NCI-H524 treated with DMSO at 0.1 percent for 48 hours (cell line): ENCODE measurements at regions not wholly inside any gene's neighbourhood (a gene's known extent, or its start where the extent isn't known, plus 50 kb on each side); places are given as distances from the start of the nearest gene placed in this dataset.
"Not testable (repeated sequence)": the region's sequence is repeated elsewhere in the genome, so short reads cannot be mapped to it uniquely, and the experiment has no call there.

Experiments
- DNase-seq: peaks from one replicate; lab custom pipeline; 2025; lab: John Stamatoyannopoulos, UW

DNA sequence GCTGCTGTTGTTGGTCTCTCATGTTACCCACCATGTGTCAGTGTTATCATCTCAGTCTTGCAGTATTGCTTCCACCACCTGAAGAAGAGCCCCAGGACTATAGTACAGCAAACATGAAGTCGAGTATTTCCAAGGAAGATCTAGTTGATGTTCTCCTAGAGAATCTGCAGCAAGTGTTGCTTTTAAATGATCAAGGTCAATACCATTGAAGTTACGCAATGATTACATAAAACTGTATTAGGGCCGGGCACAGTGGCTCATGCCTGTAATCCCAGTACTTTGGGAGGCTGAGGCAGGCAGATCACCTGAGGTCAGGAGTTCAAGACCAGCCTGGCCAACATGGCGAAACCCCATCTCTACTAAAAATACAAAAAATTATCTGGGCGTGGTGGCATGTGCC, 173.9 kb downstream of the TJP1 start:
- DNase-seq: not testable (repeated sequence)

DNA sequence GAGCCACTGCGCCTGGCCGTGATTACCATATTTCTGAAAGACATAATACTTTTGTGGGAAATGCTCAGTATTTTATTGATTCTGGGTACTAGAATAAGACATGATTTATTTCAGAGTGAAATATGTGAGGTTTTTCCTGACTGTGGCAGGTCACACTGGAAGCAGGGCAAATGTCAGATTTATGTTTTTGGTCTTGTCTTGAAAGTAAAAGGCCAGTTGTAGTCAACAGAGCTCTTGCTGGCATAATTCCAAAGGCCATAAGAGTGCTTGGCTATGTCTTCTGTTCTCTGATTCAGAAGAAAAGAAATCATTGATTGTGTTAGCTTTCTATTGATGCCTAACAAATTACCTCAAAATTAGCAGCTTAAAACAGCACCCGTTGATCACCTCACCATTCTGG, 176.4 kb downstream of the TJP1 start:
- DNase-seq: no peak

GRCh38 chr15:29644361-29644760, 177.9 kb downstream of the TJP1 start:
- not testable (repeated sequence) for DNase-seq

DNA sequence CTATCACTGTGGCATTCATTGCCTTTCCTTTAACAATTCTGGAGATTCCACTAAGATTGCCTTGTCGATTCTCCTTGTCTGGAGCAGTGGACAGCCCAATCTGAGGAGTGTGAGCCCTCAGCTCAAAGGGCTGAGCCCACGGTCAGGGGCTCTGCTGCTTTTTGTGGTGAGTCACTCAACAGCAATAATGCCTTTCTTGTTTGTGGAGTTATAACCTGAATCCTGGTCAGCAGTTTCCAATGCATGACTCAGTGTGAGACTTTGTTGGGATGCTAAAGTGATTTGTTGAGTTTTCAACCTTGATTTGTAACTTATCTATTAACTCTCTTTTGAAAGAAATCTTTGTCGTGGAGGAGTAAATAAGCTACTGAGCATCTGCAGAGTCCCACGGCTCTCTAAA, 183.5 kb downstream of the TJP1 start:
- no peak for DNase-seq

DNA sequence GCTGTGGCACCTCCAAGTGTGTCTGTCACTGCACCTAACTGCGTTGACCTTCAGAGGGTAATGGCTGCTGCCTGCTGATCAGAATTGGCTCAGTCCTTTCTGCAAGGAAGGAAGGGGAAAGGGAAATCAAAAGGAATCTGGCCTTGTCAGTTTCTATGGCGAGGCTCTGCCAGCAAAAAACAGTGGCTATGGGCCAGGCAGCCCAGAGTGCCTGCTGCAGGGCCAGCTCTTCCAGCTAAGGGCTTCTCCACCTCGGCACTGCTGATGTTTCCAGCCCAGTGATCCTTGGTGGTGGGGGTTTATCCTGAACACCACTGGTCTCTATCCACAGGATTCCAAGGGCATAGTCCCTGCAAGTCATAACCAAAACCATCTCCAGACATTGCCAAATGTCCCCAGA, 184.3 kb downstream of the TJP1 start:
- DNase-seq: no peak

- no peak for DNase-seq
Measured at GRCh38 chr15:29637555-29637954, 184.7 kb downstream of the TJP1 start.

DNA sequence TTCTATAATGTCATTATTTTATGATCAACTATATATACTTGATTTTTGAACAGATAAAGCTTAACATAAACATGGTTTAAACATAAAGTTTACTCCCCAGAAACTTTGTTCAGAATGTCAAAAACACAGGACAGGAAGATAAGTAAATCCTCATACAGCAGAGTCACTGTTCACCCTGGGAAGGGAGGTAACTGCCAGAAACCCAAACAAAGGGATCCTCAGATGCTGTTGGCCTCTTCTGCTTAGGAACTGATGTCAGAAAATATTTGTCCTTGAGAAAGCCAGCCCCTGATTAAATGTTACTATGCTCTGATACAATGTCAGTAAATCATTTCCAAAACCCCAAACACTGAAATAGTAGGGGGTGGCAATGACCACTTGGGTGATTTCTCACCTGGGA, 185.3 kb downstream of the TJP1 start:
- DNase-seq: no peak

DNA sequence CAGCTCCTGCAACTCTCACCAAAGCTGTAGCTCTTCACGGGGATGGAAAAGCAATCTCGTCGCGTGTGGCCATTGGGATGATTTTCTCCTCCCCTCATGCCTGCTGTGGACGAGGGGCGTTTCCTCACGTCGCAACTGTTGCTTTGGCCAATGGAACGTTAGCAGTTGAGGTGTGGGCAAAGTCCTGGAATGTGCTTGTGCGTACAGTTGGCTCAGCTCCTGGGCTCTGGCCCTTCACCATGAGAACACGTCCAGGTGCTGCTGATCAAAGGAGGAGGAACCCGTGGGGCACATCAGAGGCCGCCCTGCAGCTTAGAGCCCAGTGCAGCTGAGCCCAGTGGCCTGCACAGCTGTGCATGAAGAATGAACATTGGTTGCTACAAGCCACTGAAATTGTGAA, 186.1 kb downstream of the TJP1 start:
- no peak for DNase-seq

DNA sequence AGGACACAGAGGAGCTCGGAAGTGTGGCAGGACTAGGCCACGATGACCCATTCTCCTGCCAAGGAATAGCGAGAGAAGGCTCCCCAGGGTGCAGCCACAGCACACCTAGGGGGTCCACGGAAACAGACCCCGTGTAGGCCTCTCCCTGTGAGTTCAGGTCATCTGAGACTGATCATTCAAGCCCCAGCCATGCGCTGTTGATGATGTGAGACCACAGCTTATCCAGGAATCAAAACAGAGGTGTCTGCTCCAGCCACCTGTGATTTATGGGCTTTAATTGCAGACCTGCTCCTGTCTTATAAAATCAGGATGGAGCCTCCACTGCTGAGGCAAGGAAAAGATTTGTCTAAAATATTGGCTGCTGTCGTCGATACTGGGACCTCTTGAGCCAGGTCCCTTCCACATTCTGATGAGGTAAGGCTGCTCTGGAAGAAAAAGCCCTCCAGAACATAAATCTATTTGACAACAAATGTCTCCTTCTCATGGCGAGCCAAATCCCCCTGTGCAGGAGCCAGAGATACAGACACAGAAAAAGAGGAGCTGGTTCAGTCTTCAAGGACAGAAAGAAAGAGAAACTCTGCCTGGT, 186.7 kb downstream of the TJP1 start:
- no peak for DNase-seq

DNA sequence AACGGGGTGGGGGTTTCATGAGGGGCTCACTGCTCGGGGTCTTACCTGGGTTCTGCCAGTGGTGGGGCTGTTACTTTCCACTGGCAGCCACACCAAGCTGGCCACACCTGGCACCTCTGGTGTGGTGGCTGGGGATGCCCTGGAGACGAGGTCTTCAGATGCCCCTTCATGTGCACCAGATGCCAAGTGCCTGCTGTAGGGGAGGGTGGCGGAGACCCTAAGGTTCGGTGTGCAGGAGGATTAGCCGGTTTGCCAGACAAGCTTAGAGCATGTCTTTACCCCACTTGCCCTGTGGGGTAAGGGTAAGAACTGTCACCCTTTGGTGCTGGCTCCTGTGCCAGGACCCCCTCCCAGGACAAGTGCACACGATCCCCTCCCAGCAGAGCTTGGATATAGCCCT, 188.3 kb downstream of the TJP1 start:
- DNase-seq: no peak

GRCh38 chr15:29632671-29633406, 189.4 kb downstream of the TJP1 start:
- DNase-seq: no peak

DNA sequence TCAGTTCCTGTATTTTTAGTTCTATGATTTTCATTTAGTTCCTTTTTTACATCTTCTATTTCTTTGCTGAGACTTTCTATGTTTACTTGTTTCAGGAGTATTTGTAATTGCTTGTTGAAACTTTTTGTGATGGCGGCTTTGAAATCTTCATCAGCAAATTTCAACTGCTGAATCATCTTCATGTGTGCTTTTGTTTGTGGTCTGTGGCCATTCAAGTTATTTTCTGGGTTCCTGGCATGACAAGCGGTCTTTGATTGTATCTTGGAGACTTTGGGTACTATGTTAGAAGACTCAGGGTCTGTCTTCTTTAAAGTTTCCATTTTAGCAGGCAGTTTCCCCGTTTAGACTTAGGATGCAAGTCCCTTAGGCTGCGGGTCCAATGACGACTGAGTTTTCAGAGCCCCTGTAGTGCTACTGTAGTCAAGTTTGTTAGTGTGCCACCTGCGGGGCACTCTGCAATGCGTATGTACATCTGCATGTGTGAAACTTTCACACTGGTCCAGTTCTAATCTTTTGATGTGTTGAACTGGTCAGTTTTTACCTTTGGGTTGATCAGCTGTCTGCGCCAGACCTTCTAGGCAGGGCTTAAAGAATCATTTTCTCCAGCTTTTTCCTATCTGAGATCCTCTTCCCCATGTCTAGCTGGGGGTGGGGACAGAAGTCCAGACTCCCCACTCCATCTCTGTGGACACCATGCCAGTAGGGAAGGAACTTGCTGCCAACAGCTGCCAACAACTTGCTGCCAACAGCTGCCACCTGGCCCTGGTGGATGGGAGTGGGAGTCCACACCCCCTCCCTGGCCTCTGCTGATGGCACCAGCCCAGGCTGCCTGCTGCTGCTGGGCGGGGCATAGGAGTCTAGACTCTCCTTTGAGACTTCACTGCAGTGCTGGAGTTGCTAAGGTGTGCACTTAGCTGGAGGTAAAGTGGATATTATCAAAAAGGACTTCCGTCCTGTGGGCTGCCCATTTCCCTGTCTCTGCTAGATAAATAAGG, 190.9 kb downstream of the TJP1 start:
- peak; percentile 34 for DNase-seq

- no peak for DNase-seq
Measured at GRCh38 chr15:29624271-29624670, 198.0 kb downstream of the TJP1 start.

DNA sequence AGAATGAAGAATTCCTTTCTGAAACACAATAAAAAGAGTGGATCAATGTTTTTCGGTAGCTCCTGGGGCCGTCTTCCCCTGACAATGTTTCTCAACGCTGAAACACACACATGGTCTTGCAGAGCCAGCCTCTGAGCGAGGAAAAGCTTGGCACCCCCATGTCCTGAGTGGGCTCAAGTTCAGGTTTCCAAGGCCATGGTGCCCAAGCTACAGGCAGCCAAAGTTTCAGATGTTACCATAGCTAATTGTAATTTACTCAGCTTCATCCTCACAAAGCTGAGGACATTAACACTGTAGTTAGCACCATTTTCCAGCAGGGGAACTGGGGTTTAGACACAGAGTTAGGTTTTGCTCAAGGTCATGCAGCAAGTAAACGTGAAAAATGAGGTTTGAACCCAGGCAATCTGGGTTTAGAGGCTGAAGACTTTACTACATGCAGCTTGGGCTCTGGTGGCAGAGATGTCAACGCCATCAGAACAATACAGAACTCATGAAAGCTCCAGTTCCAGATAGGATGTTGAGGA, 199.1 kb downstream of the TJP1 start:
- no peak for DNase-seq

DNA sequence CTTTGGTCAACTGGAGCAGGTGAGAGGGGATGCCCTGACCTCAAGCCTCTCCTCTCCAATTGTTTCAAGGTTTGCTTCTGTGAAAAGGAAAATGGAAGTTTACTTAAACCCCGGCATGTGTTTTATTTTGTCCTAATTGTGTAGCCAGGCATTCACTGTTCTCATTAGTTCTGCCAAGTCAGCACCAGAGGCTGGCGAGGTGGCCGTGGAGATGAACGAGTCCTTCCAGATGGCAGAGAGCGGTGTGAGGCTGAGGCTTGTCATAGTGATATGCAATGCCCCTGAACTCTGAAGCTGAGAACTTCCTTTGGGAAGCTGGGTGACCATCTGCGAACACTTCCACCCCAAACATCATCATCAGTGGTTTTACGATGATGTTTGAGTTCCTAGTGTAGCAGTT, 199.6 kb downstream of the TJP1 start:
- no peak for DNase-seq

- no peak for DNase-seq
Measured at GRCh38 chr15:29621616-29622015, 200.7 kb downstream of the TJP1 start.

- no peak for DNase-seq
Measured at GRCh38 chr15:29618586-29618985, 203.7 kb downstream of the TJP1 start.

GRCh38 chr15:29616512-29616911, 205.8 kb downstream of the TJP1 start:
- no peak for DNase-seq

DNA sequence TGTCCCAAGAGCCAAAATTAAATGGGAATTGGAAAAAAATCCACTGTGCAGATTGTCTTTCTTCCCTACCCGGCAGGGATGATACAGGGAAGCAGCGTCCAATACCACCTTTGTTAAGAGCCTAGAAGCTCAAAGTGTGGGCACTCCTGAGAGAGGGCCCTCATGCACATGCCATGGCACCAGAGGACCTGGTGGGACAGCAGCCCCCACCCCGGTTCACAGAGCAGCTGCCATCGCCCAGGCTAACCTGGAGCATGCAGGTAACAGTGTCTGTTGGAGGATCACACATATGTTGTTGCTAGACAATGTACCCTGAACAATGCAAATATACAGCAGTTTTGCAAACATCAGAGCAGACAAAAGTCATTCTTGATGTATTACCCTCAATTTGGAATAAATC, 206.5 kb downstream of the TJP1 start:
- no peak for DNase-seq

- DNase-seq: no peak
Measured at GRCh38 chr15:29613951-29614382, 208.3 kb downstream of the TJP1 start.

DNA sequence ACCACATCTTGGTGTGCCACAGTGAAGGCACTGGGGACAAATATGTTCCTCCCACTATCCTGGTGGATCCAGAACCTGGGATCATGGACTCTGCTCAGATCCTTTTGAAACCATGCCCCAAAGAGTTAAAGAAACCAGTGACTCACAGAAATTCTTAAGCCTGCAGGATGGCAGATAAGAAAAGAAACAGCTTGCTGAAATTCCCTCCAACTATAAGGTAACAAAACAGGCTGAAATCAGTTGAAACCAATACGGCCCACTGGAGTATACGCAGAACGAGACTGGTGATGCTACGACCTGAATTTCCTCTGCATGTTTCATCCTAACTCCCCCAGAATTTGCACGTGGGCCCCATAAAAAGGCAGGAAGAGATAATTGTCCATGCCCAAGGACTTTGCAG, 209.6 kb downstream of the TJP1 start:
- DNase-seq: no peak

GRCh38 chr15:29612096-29612495, 210.2 kb downstream of the TJP1 start:
- no peak for DNase-seq

DNA sequence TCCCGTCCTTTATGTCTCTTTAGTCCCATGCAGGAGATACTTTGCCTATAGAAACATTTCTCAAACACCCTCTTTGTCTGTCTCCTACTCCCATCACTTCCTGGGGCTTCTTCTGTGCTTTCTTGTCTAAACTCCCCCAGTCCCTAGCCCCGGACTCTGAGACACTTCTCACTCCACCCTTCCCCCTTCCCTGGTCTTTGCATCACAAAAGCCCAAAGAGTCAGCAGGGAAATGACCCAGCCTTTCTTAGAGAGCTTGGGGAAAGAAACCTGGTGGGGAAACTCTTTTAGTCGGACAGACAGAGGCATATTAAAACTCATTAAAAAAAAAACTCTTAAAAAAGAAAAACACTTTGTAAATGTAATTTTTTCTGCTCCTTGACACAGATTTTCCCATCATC, 211.2 kb downstream of the TJP1 start:
- no peak for DNase-seq
